Skin epidermis (tissue), 12 donors: ENCODE measurements at regions not wholly inside any gene's neighbourhood (a gene's known extent, or its start where the extent isn't known, plus 50 kb on each side); places are given as distances from the start of the nearest gene placed in this dataset.

Experiments
- H3K27ac ChIP-seq, 21 experiments: fragments of 200-600 bp; sonication (generic) in 11 of 21; one replicate each; pipeline ENCODE4 v1.5.0; 2020; ENCODE audit warnings: mild to moderate bottlenecking in 3 of 21, inconsistent platforms in 2 of 21, moderate library complexity in 2 of 21
- H3K4me3 ChIP-seq, 7 experiments: fragments of 200-600 bp; sonication (generic) in 2 of 7; one replicate each; pipeline ENCODE4 v1.5.0; 2020; ENCODE audit warnings: inconsistent platforms in 2 of 7, mild to moderate bottlenecking in 2 of 7, moderate library complexity in 1 of 7

DNA sequence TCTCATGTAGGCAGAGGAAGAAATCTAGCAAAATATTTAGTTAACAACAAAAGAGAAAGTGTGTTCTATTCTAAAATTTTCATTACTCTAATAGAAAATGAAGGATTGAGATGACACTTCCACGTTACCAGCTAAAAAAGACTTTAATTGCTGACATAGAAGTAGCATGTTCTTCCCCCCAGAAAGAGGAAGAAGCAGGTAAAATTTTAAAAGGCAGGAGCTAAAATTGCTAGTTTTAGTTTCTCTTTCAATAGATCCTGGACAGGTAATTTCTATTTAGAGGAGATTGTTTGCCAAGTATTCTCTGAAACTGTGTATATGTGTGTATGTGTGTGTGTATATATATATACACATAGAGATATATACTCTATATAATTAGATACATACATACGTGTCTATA, 248.1 kb upstream of the FMN2 start:
- no peak overlapping the region for H3K27ac ChIP-seq
- H3K4me3 ChIP-seq, result no peak overlapping the region

DNA sequence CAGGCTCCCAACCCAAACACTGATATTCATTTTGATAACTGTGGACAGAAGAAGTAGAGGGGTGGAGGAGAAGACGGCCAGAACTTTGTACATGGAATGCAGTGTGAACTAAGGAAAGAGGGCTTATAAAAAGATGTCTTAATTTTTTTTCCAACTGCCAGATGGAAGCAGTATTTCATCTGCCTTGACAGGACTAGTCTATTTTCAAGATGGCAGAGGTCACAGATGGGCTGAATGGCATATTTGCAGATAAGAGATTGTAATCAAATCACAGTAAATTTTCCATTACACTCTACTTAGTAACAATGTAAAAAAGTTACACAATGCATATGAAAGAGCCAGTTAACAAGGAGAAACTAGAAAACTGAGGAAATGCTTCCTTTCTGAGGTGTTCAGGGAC, 246.8 kb upstream of the FMN2 start:
- H3K27ac ChIP-seq, result no peak overlapping the region
- H3K4me3 ChIP-seq, result no peak overlapping the region

DNA sequence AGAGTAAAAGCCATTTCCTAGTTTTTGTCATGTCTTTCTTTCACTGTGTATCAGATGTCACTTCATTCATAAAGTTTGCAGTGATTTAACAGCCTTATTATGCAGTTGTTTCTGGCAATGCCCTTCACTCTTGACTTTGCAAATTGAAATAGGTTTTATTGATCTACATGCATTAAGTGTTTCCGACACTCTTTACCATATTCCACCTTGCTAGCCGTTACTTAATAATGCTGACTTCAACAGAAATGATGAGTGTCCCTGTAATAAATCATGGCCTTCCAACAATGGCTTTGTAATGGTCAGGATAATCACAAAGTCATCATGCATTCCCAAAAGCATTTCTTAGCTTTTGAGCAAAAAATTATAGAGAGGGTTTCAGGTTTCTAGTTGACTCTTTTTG, 236.8 kb upstream of the FMN2 start:
- Histone ChIP-seq H3K27ac (no peak overlapping the region), H3K4me3 (no peak overlapping the region)

DNA sequence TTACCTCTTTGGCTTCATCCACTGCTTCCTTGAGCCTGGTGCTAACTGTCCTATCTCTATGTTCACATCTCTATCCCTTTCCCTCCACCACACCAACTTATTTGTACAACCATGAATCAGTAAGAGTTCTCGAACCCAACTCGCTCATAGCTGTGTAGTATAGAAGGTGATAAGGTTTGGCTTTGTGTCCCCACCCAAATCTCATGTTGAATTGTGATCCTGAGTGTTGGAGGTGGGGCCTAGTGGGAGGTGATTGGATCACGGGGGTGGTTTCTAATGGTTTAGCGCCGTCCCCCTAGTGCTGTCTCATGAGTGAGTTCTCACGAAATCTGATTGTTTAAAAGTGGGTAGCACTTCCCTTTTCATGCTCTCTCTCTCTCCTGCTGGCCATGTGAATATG, 235.6 kb upstream of the FMN2 start:
- H3K4me3 ChIP-seq, result no peak overlapping the region
- no peak overlapping the region for H3K27ac ChIP-seq

DNA sequence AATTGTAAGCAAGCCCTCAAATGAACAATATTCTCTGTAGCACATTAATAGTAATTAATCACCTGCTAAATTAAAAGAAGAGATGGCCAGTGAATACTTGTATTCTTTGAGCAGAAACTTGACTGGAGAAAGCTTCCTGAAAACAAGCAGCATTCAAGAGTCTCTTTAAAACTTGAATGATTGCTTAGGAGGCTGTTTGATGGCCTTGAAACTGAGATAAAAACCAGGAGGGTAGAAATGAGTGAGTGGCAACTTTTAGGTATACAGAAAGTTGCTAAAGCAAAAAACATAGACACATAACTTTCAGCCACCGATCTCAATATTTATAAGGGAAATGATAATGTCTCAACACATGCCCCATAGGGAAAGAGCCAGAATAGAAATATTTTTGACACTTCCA, 234.8 kb upstream of the FMN2 start:
- H3K4me3 ChIP-seq, result no peak overlapping the region
- H3K27ac ChIP-seq, result no peak overlapping the region

DNA sequence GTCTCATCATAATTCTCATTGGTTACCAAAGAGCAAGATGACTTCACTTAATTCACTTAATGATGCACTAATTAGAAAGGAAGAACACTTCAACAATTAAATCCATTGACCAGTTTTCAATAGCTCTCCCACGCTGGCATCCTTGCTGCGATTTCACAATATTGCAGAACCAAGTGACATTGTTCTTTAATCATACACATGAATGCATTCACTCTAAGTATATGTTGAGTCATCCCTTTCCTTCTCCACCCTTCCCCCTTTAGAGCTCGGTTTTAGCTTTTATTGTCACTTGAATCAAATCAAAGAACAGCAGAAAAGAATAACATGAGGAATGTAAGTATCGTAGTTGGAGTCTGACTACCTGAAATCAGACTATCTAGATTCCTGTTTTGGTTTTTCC, 233.6 kb upstream of the FMN2 start:
- Histone ChIP-seq H3K4me3 (no peak overlapping the region), H3K27ac (peak overlapping the region in 1 of 21 experiments; percentile 13)

DNA sequence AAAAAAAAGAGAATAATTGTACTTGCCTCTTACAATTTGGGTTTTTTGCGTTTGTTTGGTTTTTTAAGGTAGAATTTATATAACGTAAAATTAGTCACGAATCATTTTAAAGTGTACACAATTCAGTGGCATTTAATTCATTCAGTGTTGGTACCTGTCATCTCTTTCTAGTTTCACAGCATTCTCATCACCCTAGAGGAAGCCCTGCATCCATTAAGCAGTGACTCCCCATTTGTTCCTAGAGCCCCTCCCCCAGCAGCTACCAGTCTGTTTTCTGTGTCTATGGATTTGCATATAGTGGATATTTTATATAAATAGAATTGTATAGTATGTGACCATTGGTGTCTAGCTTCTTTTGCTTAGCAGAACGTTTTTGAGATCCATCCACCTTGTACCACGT, 233.2 kb upstream of the FMN2 start:
- H3K27ac ChIP-seq, result peak overlapping the region in 1 of 21 experiments; percentile 13
- no peak overlapping the region for H3K4me3 ChIP-seq

DNA sequence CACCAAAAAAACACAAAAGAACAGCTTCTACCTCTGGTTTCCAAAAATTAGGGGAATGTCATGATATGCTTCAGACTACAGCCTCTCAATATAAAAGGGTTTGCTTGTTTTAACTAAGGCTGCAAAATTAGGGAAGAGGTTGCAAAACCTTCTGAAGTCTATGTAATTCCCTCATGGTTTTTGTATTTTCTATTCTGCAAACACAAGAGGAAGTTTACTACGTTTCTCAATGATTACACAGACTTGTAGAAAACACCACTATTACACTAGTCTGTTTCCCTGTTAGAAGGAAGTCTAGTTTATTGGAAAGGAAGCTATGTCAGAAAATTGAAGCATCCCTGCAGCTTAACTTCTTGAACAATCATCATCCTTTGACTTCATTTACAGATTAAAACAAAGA, 229.7 kb upstream of the FMN2 start:
- Histone ChIP-seq H3K27ac (no peak overlapping the region), H3K4me3 (no peak overlapping the region)

DNA sequence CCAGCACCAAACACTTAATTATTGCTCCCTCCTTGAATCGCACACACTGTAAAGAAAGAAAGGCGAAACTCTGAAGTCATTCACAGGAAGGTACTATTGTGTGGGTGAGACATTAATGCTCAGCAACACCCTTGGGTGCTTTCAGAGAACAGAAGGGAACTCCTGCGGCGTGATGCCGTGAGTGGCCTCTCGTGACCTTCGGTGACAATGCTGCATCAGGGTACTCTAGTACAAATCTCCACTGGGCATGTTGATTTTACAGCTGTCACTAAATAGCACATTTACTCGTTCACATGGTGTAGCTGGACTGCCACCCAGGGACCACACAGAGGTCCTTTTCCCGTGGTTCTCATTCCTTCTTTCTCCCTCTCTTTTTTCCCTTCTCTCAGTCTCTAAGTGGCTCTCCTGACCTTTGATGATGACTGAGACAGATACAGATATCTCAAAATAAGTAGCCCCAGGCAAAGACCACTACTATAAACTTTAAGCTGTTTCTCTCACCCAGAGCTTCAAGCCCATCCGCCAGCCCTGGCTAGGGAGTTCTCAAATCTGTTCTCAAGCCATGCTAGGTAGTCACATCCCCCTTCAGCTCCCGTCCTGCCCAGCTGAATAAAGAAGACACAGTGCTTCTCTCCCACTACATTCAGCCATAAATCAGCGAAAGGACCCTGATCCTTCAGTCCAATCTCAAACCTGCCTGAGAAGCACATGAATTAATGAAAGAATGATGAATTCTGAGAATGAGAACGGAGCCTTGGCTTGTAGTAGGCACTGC, 223.4 kb upstream of the FMN2 start:
- H3K4me3 ChIP-seq, result no peak overlapping the region
- H3K27ac ChIP-seq, result no peak overlapping the region

DNA sequence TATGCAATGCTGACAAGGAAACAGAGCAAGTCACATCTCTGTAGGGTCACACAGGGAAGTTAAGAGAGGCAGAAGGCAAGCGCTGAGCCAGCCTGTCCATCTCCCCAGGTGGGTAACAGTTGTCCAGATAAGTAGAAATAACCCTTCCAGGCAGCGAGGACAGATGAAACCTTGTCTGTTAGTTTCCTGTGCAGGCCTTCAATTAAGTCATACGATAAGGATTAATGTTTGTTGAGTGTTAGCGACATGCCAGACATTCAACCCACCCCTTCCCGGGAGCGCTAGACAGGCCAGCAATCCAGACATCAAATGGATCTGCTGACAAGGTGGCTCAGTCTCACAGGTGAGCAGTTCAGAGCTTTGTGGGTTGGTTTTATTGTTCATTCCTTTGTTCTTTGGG, 221.5 kb upstream of the FMN2 start:
- Histone ChIP-seq H3K27ac (no peak overlapping the region), H3K4me3 (no peak overlapping the region)

DNA sequence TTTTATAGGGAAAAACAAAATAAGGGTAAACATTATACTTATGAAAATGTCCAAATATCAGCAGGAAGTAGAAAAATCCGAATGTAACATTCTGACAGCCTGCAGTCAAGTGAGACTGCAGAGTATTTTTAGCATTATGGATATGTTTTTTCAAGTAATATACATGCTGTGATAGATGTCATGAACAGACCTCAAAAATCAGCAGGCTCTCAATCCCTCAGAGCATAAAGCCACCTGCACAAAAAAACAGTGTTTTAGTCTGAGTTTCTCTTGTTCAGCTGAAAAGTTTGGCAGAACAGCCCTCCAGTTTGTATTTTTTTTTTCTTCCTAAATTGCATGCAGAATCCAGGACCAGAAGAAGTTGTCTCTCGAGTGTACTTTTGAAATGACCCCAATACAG, 219.1 kb upstream of the FMN2 start:
- Histone ChIP-seq H3K4me3 (no peak overlapping the region), H3K27ac (no peak overlapping the region)

DNA sequence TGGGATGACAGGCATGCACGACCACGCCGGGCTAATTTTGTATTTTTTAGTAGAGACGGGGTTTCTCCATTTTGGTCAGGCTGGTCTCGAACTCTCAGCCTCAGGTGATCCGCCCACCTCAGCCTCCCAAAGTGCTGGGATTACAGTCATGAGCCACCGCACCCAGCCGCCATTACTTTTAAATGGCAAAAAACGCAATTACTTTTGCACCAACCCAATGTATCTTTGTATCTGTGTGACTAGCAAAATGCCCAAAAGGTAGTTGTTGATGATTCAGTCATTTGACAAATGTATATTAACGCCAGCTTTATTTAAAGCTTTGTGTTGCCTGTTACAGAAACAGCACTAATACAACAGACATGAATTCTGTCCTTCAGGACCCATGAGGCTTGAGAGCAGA, 216.9 kb upstream of the FMN2 start:
- Histone ChIP-seq H3K4me3 (no peak overlapping the region), H3K27ac (no peak overlapping the region)

DNA sequence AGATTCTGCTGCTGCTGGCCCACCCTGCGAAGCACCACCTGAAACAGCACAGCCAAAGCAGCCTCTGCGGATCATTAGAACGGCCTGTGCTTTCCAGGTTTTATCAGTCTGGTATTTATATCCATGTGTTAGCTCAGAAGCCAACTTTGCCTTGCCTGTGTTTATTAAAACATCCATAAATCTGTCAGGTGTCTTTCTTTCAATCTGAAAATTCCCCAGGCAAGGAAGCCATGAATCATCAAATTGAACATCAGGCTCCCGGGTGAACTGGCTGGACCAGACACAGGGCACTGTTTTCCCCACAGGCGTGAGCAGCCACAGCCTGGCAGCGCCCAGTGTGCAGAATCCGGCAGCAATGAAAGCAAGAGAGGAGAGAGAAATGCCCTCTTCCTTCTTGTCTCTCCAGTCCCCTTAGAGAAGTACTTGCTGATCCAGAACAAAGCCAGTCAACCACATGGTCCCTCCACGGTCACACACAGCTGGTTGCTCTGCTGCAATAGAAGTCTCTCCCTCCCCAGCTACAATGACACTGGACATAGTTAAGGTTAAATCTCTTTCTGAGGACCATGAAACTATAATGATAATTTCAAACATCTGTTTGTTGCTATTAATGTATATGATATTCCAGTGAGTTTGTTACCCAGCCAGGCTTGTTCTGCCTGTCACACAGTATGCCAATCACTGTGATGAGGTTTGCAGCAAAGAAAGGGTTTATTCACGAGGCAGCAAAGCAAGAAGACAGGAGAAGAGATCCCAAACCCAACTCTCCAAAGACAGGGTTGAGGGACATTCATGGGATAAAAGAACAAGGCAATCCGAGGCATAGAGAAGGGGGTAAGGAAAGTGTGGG, 212.1 kb upstream of the FMN2 start:
- Histone ChIP-seq H3K27ac (no peak overlapping the region), H3K4me3 (no peak overlapping the region)

DNA sequence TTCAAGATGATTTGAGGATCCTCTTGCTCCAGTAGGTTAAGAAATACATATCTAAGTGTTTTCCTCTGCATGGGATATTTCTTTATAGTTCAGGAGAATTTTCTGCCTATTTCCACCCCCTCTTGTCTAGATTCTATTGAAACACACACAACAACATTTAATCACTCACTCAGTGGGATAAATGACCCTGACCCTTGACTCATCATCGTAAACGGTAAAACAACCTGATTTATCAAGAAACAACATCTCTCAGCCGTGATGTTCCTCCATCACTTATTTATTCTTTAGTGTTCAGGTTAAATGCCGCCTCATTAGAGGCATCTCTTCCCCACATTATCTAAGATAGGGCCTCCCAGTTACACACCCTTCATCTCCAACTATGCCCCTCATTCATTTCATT, 208.7 kb upstream of the FMN2 start:
- no peak overlapping the region for H3K4me3 ChIP-seq
- H3K27ac ChIP-seq, result no peak overlapping the region

DNA sequence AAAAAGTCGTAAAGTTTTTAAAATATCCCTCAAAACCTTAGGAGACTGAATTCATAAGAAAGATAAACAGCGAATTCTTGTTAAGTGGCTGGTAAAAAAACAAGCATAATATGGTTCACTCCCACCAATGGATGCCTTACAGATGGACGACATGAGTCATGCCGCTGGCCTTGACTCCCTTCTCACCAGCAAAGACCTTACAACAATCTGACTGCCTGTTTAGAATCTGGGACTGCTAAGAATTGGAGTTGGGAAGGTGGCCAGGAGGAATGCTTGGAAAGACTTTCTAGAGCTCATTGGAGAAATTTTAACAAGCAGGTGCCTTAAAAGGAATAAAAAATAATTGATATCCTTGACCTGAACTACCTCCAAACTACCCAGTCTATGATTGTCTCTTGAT, 206.9 kb upstream of the FMN2 start:
- H3K4me3 ChIP-seq, result no peak overlapping the region
- H3K27ac ChIP-seq, result no peak overlapping the region

DNA sequence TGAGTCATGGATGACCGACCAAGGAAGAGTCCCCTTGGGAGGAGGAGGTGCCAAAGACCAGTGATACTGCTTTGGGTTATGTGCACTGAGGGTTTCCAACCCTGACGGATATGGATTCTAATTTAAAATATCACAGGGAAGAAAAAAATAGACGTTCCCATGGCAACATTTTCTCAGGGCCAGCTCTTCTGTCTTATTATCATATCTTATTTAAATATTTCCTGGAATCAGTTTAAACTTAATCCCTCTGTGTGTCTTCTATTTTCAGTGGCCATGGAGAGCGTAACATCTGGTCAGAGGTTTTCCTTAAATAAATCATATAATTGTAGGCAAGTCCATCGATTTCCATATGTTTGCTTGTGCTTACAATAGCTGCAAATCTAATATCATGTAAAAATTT, 205.4 kb upstream of the FMN2 start:
- H3K27ac ChIP-seq, result no peak overlapping the region
- H3K4me3 ChIP-seq, result no peak overlapping the region

DNA sequence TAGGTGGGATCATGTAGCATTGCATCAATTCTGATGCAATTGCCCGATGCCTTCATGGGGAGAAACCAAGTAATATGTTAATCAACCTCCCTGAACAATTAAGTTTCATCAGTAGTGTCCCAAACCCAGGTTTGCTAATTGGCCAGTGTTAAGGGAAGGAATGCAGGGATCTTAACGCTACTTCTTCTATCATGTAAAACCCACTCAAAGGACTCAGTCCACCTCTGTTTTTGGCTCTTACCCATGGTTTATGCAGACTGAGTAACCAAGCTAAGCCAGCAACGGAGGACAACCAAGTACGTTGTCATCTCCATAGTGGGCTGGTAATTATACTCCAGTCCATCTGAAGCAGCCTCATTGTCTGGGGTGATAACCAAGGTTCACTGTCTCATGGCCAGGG, 203.0 kb upstream of the FMN2 start:
- no peak overlapping the region for H3K4me3 ChIP-seq
- H3K27ac ChIP-seq, result no peak overlapping the region

DNA sequence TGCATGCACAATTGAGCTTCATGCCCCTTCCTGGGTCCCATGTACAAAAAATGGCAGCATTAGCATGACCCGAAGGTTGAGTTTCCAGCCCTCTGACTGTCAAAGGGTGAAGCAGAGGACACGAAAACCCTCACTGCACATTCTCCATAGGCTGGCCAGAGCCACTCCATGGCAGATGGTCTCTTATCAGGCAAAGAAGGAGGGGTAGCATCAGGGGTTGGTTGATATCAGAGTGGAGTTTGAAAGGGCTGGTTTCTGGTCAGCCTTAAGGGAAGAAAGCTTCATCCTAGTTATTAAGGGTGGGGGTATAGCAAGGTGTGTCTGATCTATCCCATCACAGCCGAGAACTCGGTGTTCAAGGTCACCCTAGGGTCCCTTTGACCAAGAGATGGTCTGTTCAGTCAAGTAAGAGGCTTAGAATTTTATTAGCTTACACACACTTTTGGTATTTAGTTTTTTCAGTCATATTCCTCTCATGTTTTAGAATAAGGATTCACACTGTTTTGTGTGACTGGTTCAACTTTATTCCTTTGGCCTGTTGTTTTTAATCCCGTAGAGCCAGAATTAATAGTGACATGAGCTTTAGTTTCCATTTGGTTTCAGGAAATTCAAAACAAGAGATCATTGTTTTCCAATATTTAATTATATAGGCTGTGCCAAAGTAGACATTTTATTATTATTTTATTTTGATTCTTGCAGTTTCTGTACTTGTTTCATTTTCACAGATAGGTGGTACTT, 199.9 kb upstream of the FMN2 start:
- Histone ChIP-seq H3K27ac (no peak overlapping the region), H3K4me3 (no peak overlapping the region)

DNA sequence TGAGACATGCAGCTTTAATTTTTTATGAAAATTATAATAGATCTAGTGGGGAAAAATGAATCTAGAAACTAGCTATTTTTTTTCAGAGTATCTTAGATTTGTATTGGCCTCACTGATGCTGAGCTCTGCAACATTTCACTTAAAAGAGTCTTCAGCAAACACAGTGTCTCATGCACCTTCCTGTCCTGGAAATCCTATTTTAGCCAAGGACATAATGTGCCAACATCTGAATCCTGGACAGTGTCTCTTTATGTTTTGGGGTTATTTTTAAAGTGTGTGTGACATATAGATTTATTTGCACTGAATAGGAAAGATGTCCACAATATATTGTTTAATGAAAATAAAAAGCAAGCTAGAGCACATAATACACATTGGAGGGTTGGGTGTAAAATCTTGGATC, 199.1 kb upstream of the FMN2 start:
- no peak overlapping the region for H3K4me3 ChIP-seq
- H3K27ac ChIP-seq, result no peak overlapping the region

DNA sequence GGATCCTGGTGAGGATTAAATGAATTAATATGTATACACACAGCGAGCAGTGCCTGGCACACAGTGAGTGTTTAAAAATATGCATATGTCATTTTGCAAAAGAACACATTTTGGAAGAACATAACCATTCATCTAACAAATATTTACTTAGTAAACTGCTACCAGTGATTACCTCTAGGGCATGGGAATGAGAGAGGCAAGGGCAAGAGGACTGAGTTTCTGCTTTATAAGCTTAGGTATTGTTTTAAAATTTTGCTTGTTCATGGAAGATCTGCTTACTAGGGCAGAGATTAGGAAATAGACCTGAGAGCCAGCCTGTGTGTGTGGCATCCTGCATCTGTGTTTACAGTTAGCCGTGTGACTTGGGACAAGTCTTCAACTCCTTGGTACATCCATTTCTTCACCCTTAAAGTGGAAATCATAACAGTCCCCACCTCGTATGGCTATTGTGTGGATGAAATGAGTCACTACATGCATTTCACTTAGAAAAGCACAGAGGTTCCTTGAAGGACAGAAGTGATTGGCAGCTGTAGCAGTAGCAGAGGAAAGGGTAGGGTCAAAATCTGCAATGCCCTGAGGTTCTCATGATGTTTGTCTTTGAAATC, 198.5 kb upstream of the FMN2 start:
- Histone ChIP-seq H3K27ac (no peak overlapping the region), H3K4me3 (no peak overlapping the region)
